SH-SY5Y (cell line): ENCODE measurements at regions not wholly inside any gene's neighbourhood (a gene's known extent, or its start where the extent isn't known, plus 50 kb on each side); places are given as distances from the start of the nearest gene placed in this dataset.

ENCODE experiments used
- GATA2 ChIP-seq: IDR thresholded peaks from 2 replicates; pipeline ENCODE4 v1.6.1; 2011; ENCODE audit warnings: mild to moderate bottlenecking, low read depth, low read length
- GATA3 ChIP-seq: IDR thresholded peaks from 2 replicates; pipeline ENCODE4 v1.6.1; 2011; ENCODE audit warnings: low read depth, mild to moderate bottlenecking, low read length, moderate library complexity

- no peak for TF ChIP-seq GATA2
- no peak for TF ChIP-seq GATA3
Measured at GRCh38 chr3:78235841-78236240, 1195.9 kb downstream of the ROBO2 start.
